DMS153 treated with DMSO at 0.1 percent for 48 hours (cell line): ENCODE measurements at regions not wholly inside any gene's neighbourhood (a gene's known extent, or its start where the extent isn't known, plus 50 kb on each side); places are given as distances from the start of the nearest gene placed in this dataset.
"Not testable (repeated sequence)": the region's sequence is repeated elsewhere in the genome, so short reads cannot be mapped to it uniquely, and the experiment has no call there.

Source experiments
- DNase-seq: peaks from one replicate; lab custom pipeline; 2025; ENCODE audit not compliant: unreplicated experiment; lab: John Stamatoyannopoulos, UW

- no peak for DNase-seq
These were observed 316.2 kb upstream of the CXADR start for GRCh38 chr21:17196623-17197022.

- DNase-seq, result no peak
These were observed 314.8 kb upstream of the CXADR start for GRCh38 chr21:17197996-17198395.

GRCh38 chr21:17200250-17200649, 312.6 kb upstream of the CXADR start:
- DNase-seq, result no peak

DNA sequence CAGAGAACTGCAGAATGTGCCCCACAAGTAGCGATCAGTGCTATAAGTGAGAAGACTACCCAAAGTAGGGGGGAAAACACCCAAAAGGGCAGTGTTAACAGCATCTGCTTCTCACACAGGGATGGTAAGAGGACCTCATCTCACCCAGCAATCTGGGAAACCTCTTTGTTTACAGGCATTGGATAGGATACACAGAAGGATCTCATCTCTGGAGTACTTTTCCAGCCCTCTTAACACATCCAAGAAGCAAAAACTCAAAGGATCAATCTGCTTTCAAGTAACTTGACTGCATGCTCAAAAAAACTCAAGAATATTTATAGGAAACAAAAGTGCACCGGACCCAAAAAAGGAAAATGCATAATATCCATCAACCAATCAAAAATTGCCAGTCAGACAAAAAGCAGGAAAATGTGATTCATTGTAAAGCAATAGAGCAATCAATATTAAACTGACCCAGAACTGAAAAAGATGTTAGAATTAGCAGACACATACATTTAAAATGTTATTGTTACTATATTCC, 311.0 kb upstream of the CXADR start:
- DNase-seq, result no peak

- DNase-seq, result no peak
These were observed 298.0 kb upstream of the CXADR start for GRCh38 chr21:17214801-17215200.

- DNase-seq, result not testable (repeated sequence)
These were observed 293.8 kb upstream of the CXADR start for GRCh38 chr21:17219050-17219449.

DNA sequence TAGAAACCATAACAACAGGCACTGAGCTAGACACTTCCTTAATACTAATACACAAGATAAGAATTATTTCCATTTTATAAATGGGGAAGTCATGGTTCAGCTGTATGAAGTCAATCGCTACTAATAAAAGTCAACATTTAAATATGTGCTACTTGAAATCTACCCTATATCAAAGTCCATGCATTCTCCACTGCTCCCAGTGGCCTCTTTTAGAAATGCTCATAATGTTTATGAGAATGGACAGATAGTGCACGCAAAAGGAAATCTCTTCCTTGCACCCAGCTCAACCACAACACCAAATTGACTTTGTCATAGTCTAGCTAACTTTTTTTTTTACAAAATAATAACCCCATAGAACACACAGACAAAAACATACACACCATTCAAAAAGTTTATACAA, 281.7 kb upstream of the CXADR start:
- no peak for DNase-seq

DNA sequence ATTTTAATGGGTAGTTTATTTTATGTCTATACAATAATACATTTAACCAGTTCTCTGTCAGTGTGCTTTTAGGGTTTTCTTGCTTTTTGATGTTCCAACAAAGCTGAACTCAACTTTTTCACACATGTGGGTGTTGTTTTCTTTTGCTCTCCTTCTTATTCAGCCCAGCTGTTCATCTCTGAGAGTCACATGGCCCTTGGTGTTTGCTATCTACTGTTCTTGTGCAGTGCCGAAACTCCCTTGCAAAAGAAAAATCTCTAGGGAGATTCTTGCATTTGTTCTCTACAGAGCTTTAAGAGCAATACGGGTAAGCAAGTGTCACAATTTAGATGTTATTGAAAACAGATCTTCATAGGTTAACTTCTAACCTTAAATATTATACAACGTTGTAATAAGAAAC, 281.1 kb upstream of the CXADR start:
- DNase-seq, result no peak

DNA sequence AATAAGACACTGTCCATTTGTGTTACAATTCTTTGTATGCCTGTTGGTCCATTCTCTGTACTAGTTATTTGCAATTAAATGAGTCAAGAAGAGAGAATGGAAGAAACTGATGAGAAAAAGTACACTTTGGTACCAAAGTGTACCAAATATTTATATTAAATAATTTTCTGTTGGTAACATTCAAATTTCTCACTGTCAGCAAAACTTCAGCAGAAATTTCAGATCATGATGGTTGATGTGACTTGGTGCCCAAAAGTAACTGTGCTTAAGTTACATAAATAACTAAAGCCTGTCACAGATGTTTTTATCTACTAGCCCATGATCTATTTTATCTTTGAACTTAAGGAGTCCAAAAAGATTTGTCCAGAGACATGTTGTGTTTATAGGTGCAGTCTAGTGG, 274.4 kb upstream of the CXADR start:
- DNase-seq, result no peak

DNA sequence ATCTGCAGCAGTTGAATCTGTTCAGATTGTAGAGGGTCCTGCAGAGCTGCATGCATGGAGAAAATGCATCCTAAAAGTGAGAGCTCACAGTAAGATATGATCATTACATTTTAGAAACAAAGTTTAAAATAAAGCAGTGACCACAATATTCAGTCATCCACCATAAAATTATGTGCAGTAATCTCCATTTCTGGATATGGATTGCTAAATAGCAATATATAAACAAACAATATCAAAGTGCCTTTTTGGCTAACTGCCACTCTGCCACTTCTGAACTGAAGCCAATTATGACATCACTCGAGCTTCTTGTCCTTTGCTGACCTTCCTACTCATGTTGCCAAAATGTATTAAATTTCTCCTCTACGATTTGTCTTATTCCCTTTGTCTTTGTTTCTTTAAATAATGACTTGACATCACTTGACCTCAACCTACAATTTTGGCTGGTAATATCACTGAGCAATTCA, 262.0 kb upstream of the CXADR start:
- peak; percentile 52 for DNase-seq

GRCh38 chr21:17257784-17258183, 255.1 kb upstream of the CXADR start:
- DNase-seq, result no peak

DNA sequence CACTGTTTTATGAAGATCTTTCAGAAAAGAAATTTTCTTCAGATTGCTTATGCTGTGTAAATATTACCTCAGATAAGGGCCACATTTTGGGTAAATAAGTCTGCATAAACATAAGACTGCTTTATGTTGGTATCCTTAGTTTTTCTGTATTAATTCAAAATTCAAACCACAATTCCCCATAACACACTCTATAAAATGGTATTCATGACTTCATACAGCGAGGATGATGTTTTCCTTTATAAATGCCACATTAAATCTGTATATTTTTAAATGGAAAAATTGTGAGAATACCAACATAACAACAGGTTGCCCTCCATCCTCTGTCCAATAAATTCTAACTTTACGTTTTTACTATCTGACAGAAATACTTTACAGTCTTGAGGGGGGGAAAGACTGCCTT, 248.7 kb upstream of the CXADR start:
- DNase-seq, result no peak

DNA sequence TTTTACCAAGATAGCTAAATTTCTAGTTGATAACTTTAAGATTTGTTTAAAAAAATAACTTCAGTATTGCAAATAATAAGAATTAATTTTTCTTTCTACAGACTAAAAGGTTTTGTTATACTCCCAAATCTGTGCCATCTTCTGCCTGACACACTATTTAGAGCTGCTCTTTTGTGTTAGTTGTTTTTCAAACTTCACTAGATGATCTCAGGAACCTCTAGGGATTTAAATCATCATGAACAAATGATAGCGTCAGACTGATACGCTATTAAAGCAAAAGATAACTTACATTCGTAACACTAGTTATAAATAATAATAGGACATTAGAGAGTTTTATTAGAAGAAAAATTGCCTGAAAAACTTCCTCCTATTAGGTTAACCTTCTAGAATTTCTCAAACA, 243.1 kb upstream of the CXADR start:
- no peak for DNase-seq

DNA sequence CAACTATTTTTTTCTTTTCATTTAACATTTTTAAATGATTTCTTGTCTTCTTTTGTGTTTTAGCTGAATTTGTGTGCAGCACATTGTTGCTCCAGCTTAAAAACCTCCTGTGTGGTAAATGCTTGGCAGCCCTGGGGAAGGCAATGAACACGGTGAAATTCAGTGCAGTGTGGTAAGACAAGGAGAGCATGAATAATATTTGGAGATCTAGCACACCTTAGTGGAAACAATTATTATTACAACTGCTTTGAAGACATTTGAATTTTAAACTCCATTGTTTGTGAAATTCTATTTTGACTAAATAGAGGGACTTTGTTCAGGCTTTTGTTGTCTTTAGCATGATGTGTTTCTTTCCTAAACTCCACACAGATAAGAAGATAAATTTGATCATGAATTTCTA, 242.6 kb upstream of the CXADR start:
- peak; percentile 27 for DNase-seq

DNA sequence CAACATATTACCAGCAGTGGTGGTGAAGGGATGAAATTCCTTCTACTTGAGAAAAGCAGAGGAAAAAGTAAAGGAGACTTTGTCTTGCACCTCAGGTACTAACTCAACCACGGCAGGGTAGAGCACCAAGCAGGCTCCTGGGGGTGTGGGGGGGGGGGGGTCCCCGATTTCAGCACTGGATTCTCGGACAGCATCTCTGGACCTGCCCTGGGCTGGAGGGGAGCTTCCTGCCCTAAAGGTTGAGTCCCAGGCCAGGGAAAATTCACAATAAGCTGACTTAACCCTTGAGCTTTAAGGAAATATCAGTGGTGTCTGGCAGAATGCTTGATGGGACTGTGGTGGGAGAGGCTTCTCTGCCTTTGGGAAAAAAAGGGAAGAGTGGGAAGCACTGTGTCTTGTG, 233.2 kb upstream of the CXADR start:
- DNase-seq, result no peak

GRCh38 chr21:17293016-17293562, 219.8 kb upstream of the CXADR start:
- not testable (repeated sequence) for DNase-seq

DNA sequence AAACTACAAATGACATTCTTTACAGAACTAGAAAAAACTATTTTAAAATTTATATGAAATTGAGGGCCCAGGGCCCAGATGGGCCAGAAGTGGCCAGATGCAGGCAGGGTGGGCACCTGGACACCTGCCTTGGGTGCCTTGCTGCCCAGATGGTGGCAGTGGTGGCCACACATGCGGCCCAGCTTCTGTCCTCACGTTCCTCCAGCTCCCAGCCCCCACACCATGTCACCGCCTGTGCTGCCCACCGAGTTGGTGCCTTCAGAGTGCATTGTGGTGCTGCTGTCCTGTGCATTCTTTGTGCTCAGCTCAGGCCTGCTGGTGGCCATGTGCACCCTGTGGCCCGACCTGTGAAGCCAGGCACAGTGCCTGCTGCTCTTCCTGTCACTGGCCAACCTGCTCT, 216.8 kb upstream of the CXADR start:
- no peak for DNase-seq

DNA sequence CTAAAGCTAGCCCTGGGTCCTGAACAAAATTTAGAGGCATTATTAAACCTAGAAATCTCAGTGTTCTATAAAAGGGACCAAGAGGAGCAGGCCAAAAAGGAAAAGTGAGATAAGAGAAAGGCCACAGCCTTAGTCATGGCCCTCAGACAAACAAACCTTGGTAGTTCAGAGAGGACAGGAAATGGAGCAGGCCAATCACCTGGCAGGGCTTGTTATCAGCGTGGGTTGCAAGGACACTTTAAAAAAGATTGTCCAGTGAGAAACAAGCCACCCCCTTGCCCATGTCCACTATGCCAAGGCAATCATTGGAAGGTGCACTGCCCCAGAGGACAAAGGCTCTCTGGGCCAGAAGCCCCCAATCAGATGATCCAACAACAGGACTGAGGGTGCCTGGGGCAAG, 213.3 kb upstream of the CXADR start:
- not testable (repeated sequence) for DNase-seq

- DNase-seq, result not testable (repeated sequence)
These were observed 185.1 kb upstream of the CXADR start for GRCh38 chr21:17327715-17328114.

DNA sequence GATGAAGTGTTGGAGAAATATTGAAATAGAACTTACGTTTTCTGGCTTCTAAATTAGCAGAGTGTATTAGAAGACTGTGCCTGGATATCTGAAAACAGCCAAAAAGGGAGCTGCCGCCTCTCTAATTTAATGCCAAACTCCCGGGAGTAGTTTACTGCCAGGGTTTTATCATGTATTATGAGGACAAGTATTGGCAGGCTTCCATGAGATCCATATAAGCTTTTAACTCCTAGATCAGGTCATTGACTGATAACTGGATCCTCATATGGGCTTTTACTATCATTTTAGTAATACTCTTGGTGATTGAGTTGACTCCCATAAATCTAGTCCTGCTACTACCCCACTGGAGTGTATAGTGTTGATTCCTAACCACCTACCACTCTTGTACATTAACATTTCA, 178.4 kb upstream of the CXADR start:
- peak; percentile 29 for DNase-seq

- peak; percentile 33 for DNase-seq
These were observed 172.8 kb upstream of the CXADR start for GRCh38 chr21:17340081-17340480.

- no peak for DNase-seq
These were observed 169.8 kb upstream of the CXADR start for GRCh38 chr21:17343055-17343454.

GRCh38 chr21:17348357-17348756, 164.5 kb upstream of the CXADR start:
- DNase-seq, result no peak
